GM12878 (cell line): ENCODE measurements at regions not wholly inside any gene's neighbourhood (a gene's known extent, or its start where the extent isn't known, plus 50 kb on each side); places are given as distances from the start of the nearest gene placed in this dataset.

Source experiments
- ATAC-seq: fragments of 200-7000 bp; cut with Tn5 transposase; 3 replicates; pipeline ENCODE4 v1.9.1; 2020; ENCODE audit warnings: mild to moderate bottlenecking, moderate library complexity
- BruUV-seq: library from RNA; stranded (reverse); fragments of 400-500 nt; replicated peaks from 2 replicates; lab custom pipeline; 2021; lab: Mats Ljungman, UMichigan
- CTCF ChIA-PET: fragments of 300-600 bp; sonication (Branson Sonifier 250); formaldehyde crosslinking; extraction: SDS; loops from one replicate; lab custom pipeline; 2021; ENCODE audit warnings: inconsistent platforms; lab: Yijun Ruan, JAX
- POLR2A ChIA-PET: fragments of 350-600 bp; formaldehyde crosslinking; extraction: SDS; loops from one replicate; lab custom pipeline; 2021; ENCODE audit warnings: inconsistent platforms; lab: Charles Lee
- RAD21 ChIA-PET: fragments of 300-600 bp; sonication (Branson Sonifier 250); formaldehyde crosslinking; loops from one replicate; lab custom pipeline; 2023; ENCODE audit warnings: antibody characterized with exemption; ENCODE audit not compliant: unreplicated experiment; lab: Charles Lee
- SMC1A ChIA-PET: fragments of 300-600 bp; sonication (Branson Sonifier 250); formaldehyde crosslinking; loops from one replicate; lab custom pipeline; 2023; ENCODE audit not compliant: unreplicated experiment, uncharacterized antibody; lab: Charles Lee
- DNase-seq: peaks from one replicate; pipeline ENCODE4 v3.0.0-alpha.2; 2011; ENCODE audit warnings: low read depth, low spot score
- FAIRE-seq: peaks from 3 replicates; lab custom pipeline; 2011; peaks lifted over from hg19 to GRCh38; lab: Jason Lieb, UNC
- H2AFZ ChIP-seq: 2 replicates; pipeline ENCODE4 v1.6.0; 2011; ENCODE audit warnings: low read depth, low read length, control low read depth; ENCODE audit not compliant: control insufficient read depth
- H3K27ac ChIP-seq: 2 replicates; pipeline ENCODE4 v1.5.1; 2011; ENCODE audit warnings: control low read depth; ENCODE audit not compliant: control insufficient read depth, insufficient read depth
- H3K27me3 ChIP-seq, 2 experiments: replicated peaks in 1 of 2; 2 replicates each; pipeline versions ENCODE4 v1.6.0 to v1.6.1; 2011; ENCODE audit warnings: low read length in 1 of 2; ENCODE audit not compliant: control insufficient read depth in 2 of 2, insufficient read depth in 2 of 2
- H3K36me3 ChIP-seq, 2 experiments: 2 replicates each; pipeline ENCODE4 v1.5.1; 2011; ENCODE audit warnings: low read length in 1 of 2; ENCODE audit not compliant: control insufficient read depth in 2 of 2, insufficient read depth in 2 of 2
- H3K4me1 ChIP-seq: 2 replicates; pipeline ENCODE4 v1.6.1; 2011; ENCODE audit warnings: mild to moderate bottlenecking, low read length, moderate library complexity, mixed read lengths; ENCODE audit not compliant: control insufficient read depth, insufficient read depth
- H3K4me2 ChIP-seq: 2 replicates; pipeline ENCODE4 v1.6.0; 2011; ENCODE audit warnings: control low read depth; ENCODE audit not compliant: control insufficient read depth, insufficient read depth
- H3K4me3 ChIP-seq: fragments of 200-600 bp; sonication (generic); 2 replicates; pipeline ENCODE4 v1.5.1; 2016
- H3K79me2 ChIP-seq: 2 replicates; pipeline ENCODE4 v1.6.0; 2011; ENCODE audit warnings: low read length; ENCODE audit not compliant: control insufficient read depth, insufficient read depth
- H3K9ac ChIP-seq: 2 replicates; pipeline ENCODE4 v1.8.0; 2011; ENCODE audit warnings: low read length, control low read depth, mixed read lengths; ENCODE audit not compliant: control insufficient read depth, insufficient read depth
- H3K9me3 ChIP-seq: replicated peaks from 3 replicates; pipeline ENCODE4 v1.5.1; 2011; ENCODE audit warnings: mild to moderate bottlenecking, low read length; ENCODE audit not compliant: control insufficient read depth, insufficient read depth
- H4K20me1 ChIP-seq: 2 replicates; pipeline ENCODE4 v1.6.0; 2011; ENCODE audit not compliant: control insufficient read depth, insufficient read depth
- BACH1 ChIP-seq: fragments of 450-650 bp; IDR thresholded peaks from 2 replicates; pipeline ENCODE4 v1.6.1; 2017; ENCODE audit warnings: mild to moderate bottlenecking, borderline replicate concordance
- ELK1 ChIP-seq: IDR thresholded peaks from 2 replicates; pipeline ENCODE4 v1.6.1; 2012; ENCODE audit warnings: low read depth, low read length, improper control_type of control experiment
- EP300 ChIP-seq, 2 experiments: fragments of 150-350 bp in 1 of 2; IDR thresholded peaks; 2 replicates each; pipeline ENCODE4 v1.6.1; 2011 to 2012; ENCODE audit warnings: low read depth in 2 of 2, low read length in 2 of 2, borderline replicate concordance in 1 of 2, improper control_type of control experiment in 1 of 2, inconsistent platforms in 1 of 2; ENCODE audit not compliant: control insufficient read depth in 1 of 2
- KAT2A ChIP-seq: conservative IDR thresholded peaks from 2 replicates; pipeline ENCODE4 v1.6.1; 2011; ENCODE audit warnings: low read depth, low read length; ENCODE audit not compliant: control insufficient read depth
- NBN ChIP-seq: fragments of 450-650 bp; IDR thresholded peaks from 2 replicates; pipeline ENCODE4 v1.6.1; 2016
- PAX5 ChIP-seq: IDR thresholded peaks from 2 replicates; pipeline ENCODE4 v1.6.1; 2011; ENCODE audit warnings: low read depth, low read length, borderline replicate concordance
- POU2F2 ChIP-seq: IDR thresholded peaks from 3 replicates; pipeline ENCODE4 v1.6.1; 2011; ENCODE audit warnings: low read depth, mild to moderate bottlenecking, low read length, borderline replicate concordance
- SP1 ChIP-seq: IDR thresholded peaks from one replicate; pipeline ENCODE4 v1.6.1; 2011; ENCODE audit warnings: low read depth, low read length
- USF1 ChIP-seq: IDR thresholded peaks from 2 replicates; pipeline ENCODE4 v1.6.1; 2011; ENCODE audit warnings: borderline replicate concordance, low read depth, mild to moderate bottlenecking, moderate library complexity, mixed read lengths, low read length; ENCODE audit not compliant: insufficient read depth; ENCODE audit errors: extremely low read length
- WGBS: methylation state at CpG from one replicate; pipeline ENCODE4 v1.1.6; 2016; ENCODE audit warnings: low lambda C conversion rate; ENCODE audit not compliant: insufficient replicate concordance, insufficient coverage; ENCODE audit errors: missing lambda C conversion rate; 5-methylcytosine and 5-hydroxymethylcytosine counted together
- in situ Hi-C: fragments of 300-500 bp; cut with MboI; formaldehyde crosslinking; loops from 9 replicates; pipeline ENCODE4 v1.14.3; 2018; ENCODE audit warnings: mixed read lengths
- intact Hi-C: fragments of 100-400 bp; cut with micrococcal nuclease; formaldehyde crosslinking; loops from one replicate; pipeline ENCODE4 v1.14.2; 2022; ENCODE audit not compliant: unreplicated experiment

GRCh38 chr3:170728181-170728580, 141.8 kb downstream of the RPL22L1 start:
- BruUV-seq = no TSS peak
- Histone ChIP-seq H4K20me1 (no peaks in the 10 kb centered on the region), H3K9me3 (no peaks in the 10 kb centered on the region), H3K27ac (no peak overlapping the region), H3K36me3 (no peaks in the 10 kb centered on the region), H3K9ac (no peak overlapping the region), H3K4me2 (no peak overlapping the region), H3K4me3 (no peak overlapping the region), H3K4me1 (peaks cover 5% of the 10 kb centered on the region; the same call in 1 of the 2 replicates), H3K27me3 (0 out of 4 replicates have a peak, but pooled peaks cover 0 to 5% of the 10 kb centered on the region in 2 experiments), H2AFZ (no peak overlapping the region), H3K79me2 (no peaks in the 10 kb centered on the region)
- 55% methylated on average over 3 of the region's 3 CpGs for WGBS
- FAIRE-seq (no peak), ATAC-seq (no peak), DNase-seq (no peak)
- intact Hi-C loops (no loop called here), in situ Hi-C loops (no loop called here)
- no peak for TF ChIP-seq PAX5
- no peak for TF ChIP-seq USF1
- no peak for TF ChIP-seq SP1
- TF ChIP-seq NBN = no peak
- TF ChIP-seq BACH1 = no peak
- no peak for TF ChIP-seq KAT2A
- no peak for TF ChIP-seq ELK1
- TF ChIP-seq EP300 (IDR thresholded peaks at IDR 0.05; ENCODE audit: borderline replicate concordance in 1 of 2, control insufficient read depth in 1 of 2, low read depth in 2 of 2, low read length in 2 of 2) = no peak
- TF ChIP-seq POU2F2 = no peak
- ChIA-PET POLR2A (no interaction called here), SMC1A (interaction anchor here (0.8 kb wide), 1 partner anchor 145 kb away, joined by 3 read pairs; no protein-coding TSS in a partner anchor), CTCF (no interaction called here), RAD21 (no interaction called here)
